HepG2 (cell line): ENCODE measurements at regions not wholly inside any gene's neighbourhood (a gene's known extent, or its start where the extent isn't known, plus 50 kb on each side); places are given as distances from the start of the nearest gene placed in this dataset.

ENCODE experiments used
- ATAC-seq: fragments of 200-7000 bp; cut with Tn5 transposase; 3 replicates; pipeline ENCODE4 v1.9.1; 2020; ENCODE audit warnings: mild to moderate bottlenecking, moderate library complexity
- BruUV-seq: library from RNA; stranded (reverse); fragments of 400-500 nt; replicated peaks from 2 replicates; lab custom pipeline; 2021; lab: Mats Ljungman, UMichigan
- CTCF ChIA-PET: fragments of 300-600 bp; formaldehyde crosslinking; extraction: SDS; loops from one replicate; lab custom pipeline; 2021; ENCODE audit warnings: low total read pairs, inconsistent platforms, low intra/inter-chr PET ratio; lab: Yijun Ruan, JAX
- POLR2A ChIA-PET: fragments of 350-600 bp; sonication (Branson Sonifier 250); formaldehyde crosslinking; loops from one replicate; lab custom pipeline; 2020; ENCODE audit warnings: antibody characterized with exemption, inconsistent platforms; lab: Yijun Ruan, JAX
- DNase-seq: peaks from one replicate; pipeline ENCODE4 v3.0.0-alpha.2; 2015; ENCODE audit warnings: low spot score
- FAIRE-seq: peaks from 3 replicates; lab custom pipeline; 2011; peaks lifted over from hg19 to GRCh38; lab: Jason Lieb, UNC
- H2AFZ ChIP-seq: one replicate; pipeline ENCODE4 v1.6.1; 2011; ENCODE audit warnings: low read length, inconsistent platforms
- H3K27ac ChIP-seq: fragments of 300-600 bp; 3 replicates; pipeline ENCODE4 v1.8.0; 2011; ENCODE audit warnings: mixed run types, mild to moderate bottlenecking, mixed read lengths, low read length, inconsistent platforms; ENCODE audit not compliant: insufficient read depth; ENCODE audit errors: extremely low read length
- H3K27me3 ChIP-seq, 2 experiments: fragments of 200-600 bp in 1 of 2; 2 replicates in 1 of 2; 3 replicates in 1 of 2; pipeline versions ENCODE4 v1.6.0 to v1.8.0; 2011; ENCODE audit warnings: low read length in 2 of 2, mild to moderate bottlenecking in 2 of 2, moderate library complexity in 2 of 2, inconsistent platforms in 1 of 2; ENCODE audit not compliant: insufficient read depth in 2 of 2, control insufficient read depth in 1 of 2
- H3K36me3 ChIP-seq, 2 experiments: fragments of 200-600 bp in 1 of 2; replicated peaks in 1 of 2; 2 replicates in 1 of 2; 3 replicates in 1 of 2; pipeline versions ENCODE4 v1.5.1 to v1.8.0; 2011; ENCODE audit warnings: low read length in 2 of 2, inconsistent platforms in 1 of 2; ENCODE audit not compliant: insufficient read depth in 2 of 2, control insufficient read depth in 1 of 2
- H3K4me1 ChIP-seq: 2 replicates; pipeline ENCODE4 v1.5.1; 2012; ENCODE audit warnings: low read length, inconsistent platforms; ENCODE audit not compliant: insufficient read depth
- H3K4me2 ChIP-seq: 2 replicates; pipeline ENCODE4 v1.6.0; 2011; ENCODE audit warnings: low read depth, low read length, inconsistent platforms
- H3K4me3 ChIP-seq, 3 experiments: fragments of 200-600 bp in 1 of 3; sonication (generic), shearing (Covaris generic) in 1 of 3; replicated peaks in 1 of 3; 2 replicates each; pipeline ENCODE4 v1.5.1; 2011 to 2016; ENCODE audit warnings: low read length in 3 of 3, inconsistent platforms in 2 of 3, low read depth in 2 of 3, mild to moderate bottlenecking in 2 of 3, control low read depth in 1 of 3, mixed read lengths in 1 of 3; ENCODE audit not compliant: insufficient read depth in 1 of 3
- H3K79me2 ChIP-seq: one replicate; pipeline ENCODE4 v1.6.1; 2011; ENCODE audit warnings: low read length, inconsistent platforms; ENCODE audit not compliant: insufficient read depth
- H3K9ac ChIP-seq: 2 replicates; pipeline ENCODE4 v1.6.0; 2011; ENCODE audit warnings: mild to moderate bottlenecking, low read depth, low read length, inconsistent platforms; ENCODE audit not compliant: insufficient read depth
- H3K9me3 ChIP-seq: 2 replicates; pipeline ENCODE4 v1.5.1; 2012; ENCODE audit warnings: mild to moderate bottlenecking, low read length
- H4K20me1 ChIP-seq: 2 replicates; pipeline ENCODE4 v1.6.0; 2011; ENCODE audit warnings: inconsistent platforms, mild to moderate bottlenecking, low read length, moderate library complexity; ENCODE audit not compliant: insufficient read depth
- EZH2 ChIP-seq: conservative IDR thresholded peaks from 2 replicates; pipeline ENCODE4 v1.6.1; 2012; ENCODE audit warnings: mild to moderate bottlenecking, low read depth, low read length, moderate library complexity
- HNRNPL ChIP-seq: fragments of 200-400 bp; formaldehyde crosslinking; IDR thresholded peaks from 2 replicates; pipeline ENCODE4 v1.6.1; 2017; ENCODE audit warnings: mild to moderate bottlenecking, low read depth, low read length
- JUNB ChIP-seq: sonication (generic); formaldehyde crosslinking; IDR thresholded peaks from 2 replicates; pipeline ENCODE4 v1.8.0; 2022; ENCODE audit warnings: missing genetic modification reagents, mild to moderate bottlenecking, borderline replicate concordance
- SATB2 ChIP-seq: sonication (generic); formaldehyde crosslinking; IDR thresholded peaks from 2 replicates; pipeline ENCODE4 v1.5.0; 2020; ENCODE audit warnings: missing genetic modification reagents
- ZBED4 ChIP-seq: sonication (generic); formaldehyde crosslinking; IDR thresholded peaks from 2 replicates; pipeline ENCODE4 v1.4.0; 2020; ENCODE audit warnings: missing genetic modification reagents, borderline replicate concordance
- ZNF296 ChIP-seq: sonication (generic); formaldehyde crosslinking; conservative IDR thresholded peaks from 2 replicates; pipeline ENCODE4 v1.5.0; 2020; ENCODE audit warnings: mild to moderate bottlenecking, missing genetic modification reagents
- ZNF337 ChIP-seq: sonication (generic); formaldehyde crosslinking; IDR thresholded peaks from 2 replicates; pipeline ENCODE4 v1.5.1; 2020; ENCODE audit warnings: missing genetic modification reagents, low read depth, mild to moderate bottlenecking, borderline replicate concordance
- ZNF580 ChIP-seq: IDR thresholded peaks from 2 replicates; pipeline ENCODE4 v1.6.1; 2016; ENCODE audit warnings: low read depth, borderline replicate concordance
- ZNF720 ChIP-seq: sonication (generic); formaldehyde crosslinking; IDR thresholded peaks from 2 replicates; pipeline ENCODE4 v1.4.0; 2020; ENCODE audit warnings: missing genetic modification reagents
- ZNF83 ChIP-seq: sonication (generic); formaldehyde crosslinking; IDR thresholded peaks from 2 replicates; pipeline ENCODE4 v1.4.0; 2020; ENCODE audit warnings: missing genetic modification reagents, mild to moderate bottlenecking, borderline replicate concordance
- WGBS: methylation state at CpG from one replicate; pipeline ENCODE4 v1.1.6; 2017; ENCODE audit warnings: low lambda C conversion rate; 5-methylcytosine and 5-hydroxymethylcytosine counted together
- in situ Hi-C: cut with HindIII; loops from 2 replicates; pipeline ENCODE4 v1.10.0; 2017; ENCODE audit warnings: low pct_unique_long_range_greater_than_20kb; ENCODE audit not compliant: extremely low pct_ligation_motif_present
- intact Hi-C: fragments of 100-400 bp; cut with micrococcal nuclease; formaldehyde crosslinking; loops from one replicate; pipeline ENCODE4 v1.10.0; 2022; ENCODE audit not compliant: unreplicated experiment
- TF ChIP-seq, protein P1 (sequence below): IDR thresholded peaks from 2 replicates; pipeline ENCODE4 v1.6.1; 2012; ENCODE audit warnings: low read depth, low read length, improper control_type of control experiment

DNA sequence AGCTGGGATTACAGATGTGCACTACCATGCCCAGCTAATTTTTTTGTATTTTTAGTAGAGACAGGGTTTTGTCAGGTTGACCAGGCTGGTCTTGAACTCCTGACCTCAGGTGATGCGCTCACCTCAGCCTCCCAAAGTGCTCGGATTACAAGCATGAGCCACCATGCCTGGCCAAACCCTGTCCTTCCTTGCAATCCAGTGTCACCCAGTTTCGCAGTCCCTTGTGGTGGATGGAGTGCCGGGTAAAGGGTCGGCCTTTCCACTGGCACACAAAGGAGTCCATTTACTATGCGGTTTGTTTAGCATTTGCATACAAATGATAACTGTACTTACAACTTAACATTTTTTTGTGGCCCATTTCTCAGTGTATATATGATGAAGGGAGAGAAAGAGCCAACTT is 99.3 kb upstream of the TIAM2 start:
- H2AFZ ChIP-seq: no peak overlapping the region
- no peak for DNase-seq
- CTCF ChIA-PET: no interaction called here
- ATAC-seq: no peak
- in situ Hi-C loops (no loop called here), intact Hi-C loops (no loop called here)
- WGBS: 81% methylated on average over 6 of the region's 6 CpGs
- no peak overlapping the region for H3K4me2 ChIP-seq
- no peak overlapping the region for H3K27ac ChIP-seq
- no peak overlapping the region for H3K9ac ChIP-seq
- TF ChIP-seq HNRNPL (no peak), ZNF337 (no peak), EZH2 (no peak)
- TF ChIP-seq, all 625 proteins: peak for 0
- BruUV-seq: no TSS peak
- POLR2A ChIA-PET: no interaction called here
- H3K4me1 ChIP-seq: peaks cover 30% of the 10 kb centered on the region
- peaks cover 2 to 9% of the 10 kb centered on the region in 2 experiments; a peak in 3 of 5 replicates for H3K36me3 ChIP-seq
- no peaks in the 10 kb centered on the region for H3K27me3 ChIP-seq
- no peak overlapping the region for H3K4me3 ChIP-seq
- no peaks in the 10 kb centered on the region for H3K9me3 ChIP-seq
- no peak for FAIRE-seq
- H3K79me2 ChIP-seq: no peaks in the 10 kb centered on the region
- no peaks in the 10 kb centered on the region for H4K20me1 ChIP-seq

DNA sequence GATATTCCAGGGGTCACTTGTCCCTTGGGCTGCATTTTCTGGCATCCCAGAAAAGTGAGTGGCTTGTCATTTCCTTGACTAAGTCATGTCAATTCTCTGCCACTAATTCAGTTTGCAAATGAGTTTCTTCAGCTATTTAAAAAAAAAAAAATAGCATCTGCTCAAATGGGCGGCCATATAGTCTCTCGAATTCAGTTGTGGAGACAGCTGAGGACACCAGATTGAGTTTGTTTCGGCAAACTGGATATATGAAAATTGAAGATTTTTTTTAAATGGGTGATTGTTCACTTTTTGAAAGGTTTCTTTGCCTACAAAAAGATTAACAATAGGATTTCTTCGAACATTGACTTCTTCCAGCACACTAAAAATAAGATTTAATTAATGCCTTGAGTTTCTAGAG is 96.3 kb upstream of the TIAM2 start:
- intact Hi-C loops: no loop called here
- no peak overlapping the region for H3K4me3 ChIP-seq
- no peak for DNase-seq
- H4K20me1 ChIP-seq: no peaks in the 10 kb centered on the region
- no TSS peak for BruUV-seq
- H3K79me2 ChIP-seq: no peaks in the 10 kb centered on the region
- H3K27me3 ChIP-seq: no peaks in the 10 kb centered on the region
- H3K4me1 ChIP-seq: peaks cover 11% of the 10 kb centered on the region
- CTCF ChIA-PET: no interaction called here
- H3K9me3 ChIP-seq: no peaks in the 10 kb centered on the region
- H3K9ac ChIP-seq: no peak overlapping the region
- no peak for ATAC-seq
- H3K4me2 ChIP-seq: no peak overlapping the region
- in situ Hi-C loops: no loop called here
- 95% methylated on average over 4 of the region's 4 CpGs for WGBS
- POLR2A ChIA-PET: no interaction called here
- peaks cover 2 to 9% of the 10 kb centered on the region in 2 experiments; a peak in 2 of 5 replicates for H3K36me3 ChIP-seq
- H2AFZ ChIP-seq: no peak overlapping the region
- no peak for FAIRE-seq
- H3K27ac ChIP-seq: no peak overlapping the region
- TF ChIP-seq ZNF296 (CRISPR knock-in tag) (no peak), ZNF720 (no peak), ZBED4 (no peak), ZNF580 (CRISPR knock-in tag) (no peak), SATB2 (CRISPR knock-in tag) (no peak), ZNF83 (CRISPR knock-in tag) (no peak), JUNB (CRISPR knock-in tag) (no peak)
- TF ChIP-seq, protein P1, sequence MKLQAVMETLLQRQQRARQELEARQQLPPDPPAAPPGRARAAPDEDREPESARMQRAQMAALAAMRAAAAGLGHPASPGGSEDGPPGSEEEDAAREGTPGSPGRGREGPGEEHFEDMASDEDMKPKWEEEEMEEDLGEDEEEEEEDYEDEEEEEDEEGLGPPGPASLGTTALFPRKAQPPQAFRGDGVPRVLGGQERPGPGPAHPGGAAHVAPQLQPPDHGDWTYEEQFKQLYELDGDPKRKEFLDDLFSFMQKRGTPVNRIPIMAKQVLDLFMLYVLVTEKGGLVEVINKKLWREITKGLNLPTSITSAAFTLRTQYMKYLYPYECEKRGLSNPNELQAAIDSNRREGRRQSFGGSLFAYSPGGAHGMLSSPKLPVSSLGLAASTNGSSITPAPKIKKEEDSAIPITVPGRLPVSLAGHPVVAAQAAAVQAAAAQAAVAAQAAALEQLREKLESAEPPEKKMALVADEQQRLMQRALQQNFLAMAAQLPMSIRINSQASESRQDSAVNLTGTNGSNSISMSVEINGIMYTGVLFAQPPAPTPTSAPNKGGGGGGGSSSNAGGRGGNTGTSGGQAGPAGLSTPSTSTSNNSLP: no peak
